ENCODE measurements at regions not wholly inside any gene's neighbourhood (a gene's known extent, or its start where the extent isn't known, plus 50 kb on each side); places are given as distances from the start of the nearest gene placed in this dataset.

- peak overlapping the region; percentile 55 for H3K27ac ChIP-seq (ENCODE audit: low read depth, low read length)
- H3K27me3 ChIP-seq (ENCODE audit: control insufficient read depth in 1 of 2, insufficient read depth in 2 of 2, low read length in 2 of 2): no peaks in the 10 kb centered on the region
- no peak overlapping the region for H3K4me3 ChIP-seq (ENCODE audit: low read depth in 1 of 2, low read length in 2 of 2)
- H3K9ac ChIP-seq (ENCODE audit: low read depth in 1 of 2, low read length in 2 of 2): peak overlapping the region in 1 of 2 donors; percentile 5
- no peaks in the 10 kb centered on the region for H3K36me3 ChIP-seq (ENCODE audit: control insufficient read depth in 1 of 2, insufficient read depth in 2 of 2, low read length in 2 of 2)
- H3K9me3 ChIP-seq (ENCODE audit: control insufficient read depth in 1 of 2, low read length in 2 of 2): no peaks in the 10 kb centered on the region
- peaks cover 91 to 93% of the 10 kb centered on the region in 2 donors for H3K4me1 ChIP-seq (ENCODE audit: control insufficient read depth in 1 of 2, insufficient read depth in 2 of 2, low read length in 2 of 2)
Measured at GRCh38 chr1:234975122-234975940, 153.3 kb downstream of the TOMM20 start.

DNA sequence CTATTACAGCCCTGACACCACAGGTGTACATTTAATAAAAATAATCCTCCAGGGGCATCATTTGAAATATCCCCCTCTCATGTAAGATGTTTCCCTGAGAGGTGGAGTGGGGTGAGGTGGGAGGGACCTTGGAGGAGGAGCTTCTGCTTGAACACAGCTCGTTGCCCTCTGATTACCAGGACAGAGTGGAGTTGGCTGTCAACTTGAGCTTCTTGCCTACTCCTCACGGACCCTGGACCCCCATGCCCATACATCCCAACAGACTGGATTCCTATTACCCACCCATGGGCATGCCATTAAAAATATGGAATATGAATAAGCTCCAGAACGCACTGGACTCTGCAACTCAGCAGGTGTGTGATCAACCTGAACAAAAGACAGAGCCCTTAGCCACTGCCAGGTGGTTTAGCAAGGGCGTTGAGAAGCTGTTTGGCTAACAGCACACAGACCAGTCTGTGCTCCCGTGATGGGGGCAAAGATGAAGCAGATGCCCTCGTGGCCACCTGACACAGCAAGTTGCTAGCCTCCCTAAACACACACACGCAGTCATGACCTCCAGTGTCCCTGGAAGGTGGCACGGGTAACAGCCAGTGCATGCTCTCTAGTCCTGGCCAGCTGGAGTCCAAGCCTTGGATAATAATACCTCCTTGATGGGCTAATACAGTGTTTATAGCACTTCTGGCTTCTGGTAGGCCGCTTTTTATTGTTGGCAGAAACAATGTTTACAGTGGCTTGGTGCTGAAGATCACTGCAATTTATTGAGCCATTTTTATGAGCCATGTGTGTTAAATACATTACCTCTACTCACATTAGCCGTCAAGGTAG is 155.0 kb downstream of the TOMM20 start:
- H3K9ac ChIP-seq (ENCODE audit: low read depth in 1 of 2, low read length in 2 of 2): peak overlapping the region; percentile 21 to 45
- peak overlapping the region; percentile 70 for H3K27ac ChIP-seq (ENCODE audit: low read depth, low read length)
- H3K4me1 ChIP-seq (ENCODE audit: control insufficient read depth in 1 of 2, insufficient read depth in 2 of 2, low read length in 2 of 2): peaks cover 89 to 90% of the 10 kb centered on the region in 2 donors

GRCh38 chr1:234972411-234973191 is 156.0 kb downstream of the TOMM20 start:
- no peak overlapping the region for H3K4me3 ChIP-seq (ENCODE audit: low read depth in 1 of 2, low read length in 2 of 2)
- no peaks in the 10 kb centered on the region for H3K27me3 ChIP-seq (ENCODE audit: control insufficient read depth in 1 of 2, insufficient read depth in 2 of 2, low read length in 2 of 2)
- peaks cover 79 to 85% of the 10 kb centered on the region in 2 donors for H3K4me1 ChIP-seq (ENCODE audit: control insufficient read depth in 1 of 2, insufficient read depth in 2 of 2, low read length in 2 of 2)
- H3K36me3 ChIP-seq (ENCODE audit: control insufficient read depth in 1 of 2, insufficient read depth in 2 of 2, low read length in 2 of 2): no peaks in the 10 kb centered on the region
- H3K27ac ChIP-seq (ENCODE audit: low read depth, low read length): no peak overlapping the region
- H3K9me3 ChIP-seq (ENCODE audit: control insufficient read depth in 1 of 2, low read length in 2 of 2): no peaks in the 10 kb centered on the region
- peak overlapping the region in 1 of 2 donors; percentile 26 for H3K9ac ChIP-seq (ENCODE audit: low read depth in 1 of 2, low read length in 2 of 2)

More for the DNA sequence above, 155.0 kb downstream of the TOMM20 start:
- Histone ChIP-seq H3K36me3 (ENCODE audit: control insufficient read depth in 1 of 2, insufficient read depth in 2 of 2, low read length in 2 of 2) (no peaks in the 10 kb centered on the region), H3K9me3 (ENCODE audit: control insufficient read depth in 1 of 2, low read length in 2 of 2) (no peaks in the 10 kb centered on the region), H3K4me3 (ENCODE audit: low read depth in 1 of 2, low read length in 2 of 2) (no peak overlapping the region), H3K27me3 (ENCODE audit: control insufficient read depth in 1 of 2, insufficient read depth in 2 of 2, low read length in 2 of 2) (no peaks in the 10 kb centered on the region)

DNA sequence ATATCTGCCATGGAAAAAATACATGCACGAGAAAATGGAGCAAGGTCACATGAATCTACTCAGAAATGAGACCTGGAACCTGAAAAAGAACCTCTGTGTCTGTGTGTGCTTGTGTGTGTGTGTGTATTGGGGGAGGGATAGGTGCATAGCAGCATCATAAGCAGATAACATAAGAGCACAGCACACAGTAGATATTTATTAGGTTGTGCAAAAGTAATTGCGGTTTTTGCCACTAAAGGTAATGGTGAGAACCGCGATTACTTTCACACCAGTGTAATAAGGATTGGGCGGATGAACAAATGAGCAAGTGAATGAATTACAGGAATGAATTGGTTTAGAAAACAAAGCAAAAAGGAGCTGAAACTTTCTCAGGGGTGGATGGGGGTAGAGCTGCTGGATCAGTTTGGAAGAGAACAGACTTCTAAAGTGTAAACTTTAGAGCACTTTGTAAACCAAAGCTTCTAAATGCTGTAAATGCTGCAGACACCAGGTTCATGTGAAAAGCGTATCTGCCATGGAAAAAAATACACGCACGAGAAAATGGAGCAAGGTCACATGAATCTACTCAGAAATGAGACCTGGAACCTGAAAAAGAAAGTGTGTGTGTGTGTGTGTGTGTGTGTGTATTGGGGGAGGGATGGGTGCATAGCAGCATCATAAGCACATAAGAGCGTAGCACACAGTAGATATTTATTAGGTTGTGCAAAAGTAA is 156.9 kb downstream of the TOMM20 start:
- H3K36me3 ChIP-seq (ENCODE audit: control insufficient read depth in 1 of 2, insufficient read depth in 2 of 2, low read length in 2 of 2): no peaks in the 10 kb centered on the region
- no peaks in the 10 kb centered on the region for H3K9me3 ChIP-seq (ENCODE audit: control insufficient read depth in 1 of 2, low read length in 2 of 2)
- H3K9ac ChIP-seq (ENCODE audit: low read depth in 1 of 2, low read length in 2 of 2): peak overlapping the region; percentile 24 to 39
- no peaks in the 10 kb centered on the region for H3K27me3 ChIP-seq (ENCODE audit: control insufficient read depth in 1 of 2, insufficient read depth in 2 of 2, low read length in 2 of 2)
- H3K4me3 ChIP-seq (ENCODE audit: low read depth in 1 of 2, low read length in 2 of 2): no peak overlapping the region
- H3K4me1 ChIP-seq (ENCODE audit: control insufficient read depth in 1 of 2, insufficient read depth in 2 of 2, low read length in 2 of 2): peaks cover 73 to 80% of the 10 kb centered on the region in 2 donors
- H3K27ac ChIP-seq (ENCODE audit: low read depth, low read length): peak overlapping the region; percentile 44

DNA sequence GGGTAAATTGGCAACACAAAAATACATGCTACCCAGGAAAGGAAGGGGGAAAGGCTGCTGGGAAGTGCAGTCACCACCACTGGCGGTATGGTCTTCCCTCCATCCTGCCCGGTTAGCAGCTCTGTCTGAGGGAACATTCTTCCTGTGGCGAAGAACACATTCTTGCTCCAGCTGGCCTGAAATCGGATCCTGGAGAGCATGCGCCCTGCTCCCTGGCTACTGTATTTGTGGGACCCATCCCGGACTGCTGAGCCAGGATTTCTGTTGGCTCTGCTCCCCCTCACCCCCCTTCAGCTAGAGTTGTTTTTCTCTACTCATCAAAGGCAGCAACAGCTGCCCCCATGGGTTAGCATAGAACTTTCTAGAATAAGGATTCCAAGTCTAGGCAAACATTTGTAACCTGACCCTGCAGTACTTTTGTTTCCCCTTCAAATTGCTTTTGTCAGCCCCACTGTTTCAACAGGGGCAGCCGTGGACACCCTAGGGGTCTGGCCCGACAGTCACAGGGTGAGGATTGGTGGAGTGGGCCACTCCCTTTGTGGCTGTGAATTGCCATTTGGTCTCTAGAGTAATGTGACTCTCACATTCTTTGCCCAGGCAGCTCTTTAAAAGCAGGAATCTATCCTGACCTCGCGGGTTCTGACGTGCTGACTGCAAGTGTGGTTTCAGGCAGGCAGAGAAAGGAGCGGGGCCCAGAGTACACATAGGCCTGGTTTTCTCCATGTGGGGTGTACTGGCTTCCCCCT is 157.7 kb downstream of the TOMM20 start:
- peaks cover 66 to 71% of the 10 kb centered on the region in 2 donors for H3K4me1 ChIP-seq (ENCODE audit: control insufficient read depth in 1 of 2, insufficient read depth in 2 of 2, low read length in 2 of 2)
- H3K9ac ChIP-seq (ENCODE audit: low read depth in 1 of 2, low read length in 2 of 2): peak overlapping the region; percentile 39 to 51
- no peaks in the 10 kb centered on the region for H3K27me3 ChIP-seq (ENCODE audit: control insufficient read depth in 1 of 2, insufficient read depth in 2 of 2, low read length in 2 of 2)
- no peaks in the 10 kb centered on the region for H3K9me3 ChIP-seq (ENCODE audit: control insufficient read depth in 1 of 2, low read length in 2 of 2)
- H3K27ac ChIP-seq (ENCODE audit: low read depth, low read length): peak overlapping the region; percentile 44
- no peaks in the 10 kb centered on the region for H3K36me3 ChIP-seq (ENCODE audit: control insufficient read depth in 1 of 2, insufficient read depth in 2 of 2, low read length in 2 of 2)
- H3K4me3 ChIP-seq (ENCODE audit: low read depth in 1 of 2, low read length in 2 of 2): no peak overlapping the region

GRCh38 chr1:234970401-234970730 is 158.3 kb downstream of the TOMM20 start:
- no peaks in the 10 kb centered on the region for H3K9me3 ChIP-seq (ENCODE audit: control insufficient read depth in 1 of 2, low read length in 2 of 2)
- no peaks in the 10 kb centered on the region for H3K36me3 ChIP-seq (ENCODE audit: control insufficient read depth in 1 of 2, insufficient read depth in 2 of 2, low read length in 2 of 2)
- peak overlapping the region; percentile 44 for H3K27ac ChIP-seq (ENCODE audit: low read depth, low read length)
- peak overlapping the region in 1 of 2 donors; percentile 62 for H3K4me3 ChIP-seq (ENCODE audit: low read depth in 1 of 2, low read length in 2 of 2)
- peak overlapping the region; percentile 51 to 71 for H3K9ac ChIP-seq (ENCODE audit: low read depth in 1 of 2, low read length in 2 of 2)
- H3K4me1 ChIP-seq (ENCODE audit: control insufficient read depth in 1 of 2, insufficient read depth in 2 of 2, low read length in 2 of 2): peaks cover 61 to 67% of the 10 kb centered on the region in 2 donors
- no peaks in the 10 kb centered on the region for H3K27me3 ChIP-seq (ENCODE audit: control insufficient read depth in 1 of 2, insufficient read depth in 2 of 2, low read length in 2 of 2)

DNA sequence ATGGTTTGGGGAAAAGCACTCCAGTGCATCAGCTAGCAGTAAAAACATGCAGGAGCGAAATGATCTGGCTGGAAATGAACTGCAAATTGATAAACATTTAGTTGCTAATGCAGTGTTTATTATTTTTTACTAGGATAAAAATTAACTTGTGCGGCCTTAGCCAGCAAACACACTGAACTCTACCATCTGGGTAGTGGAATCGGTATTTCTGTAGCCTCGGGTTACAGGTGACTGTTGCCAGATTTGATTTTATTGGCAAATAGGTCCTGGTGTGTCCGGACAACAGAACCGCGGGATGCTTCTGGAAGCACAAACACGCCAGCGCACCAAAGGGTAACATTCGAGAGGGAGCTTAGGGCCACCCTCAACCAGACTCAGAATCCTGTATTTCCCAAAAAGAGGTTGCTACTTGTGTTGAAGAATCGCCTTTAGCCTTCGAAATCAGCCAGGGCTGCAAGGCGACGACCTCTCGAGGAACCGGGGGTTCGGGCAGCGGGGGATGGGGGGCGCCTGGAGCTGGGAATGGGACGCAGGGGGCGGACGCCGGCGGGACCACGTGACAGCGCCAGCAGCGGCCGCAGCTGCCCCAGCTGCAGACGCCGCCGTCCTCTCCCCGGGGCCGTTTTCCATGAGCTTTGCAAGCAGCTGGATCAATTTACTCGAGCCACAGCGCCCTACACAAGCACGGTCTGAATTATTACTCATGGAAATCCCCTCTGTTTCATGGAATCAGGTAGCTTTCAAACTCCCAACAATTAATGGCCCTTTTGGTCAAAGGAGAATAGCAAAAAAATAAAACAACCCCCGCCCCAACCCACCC is 158.8 kb downstream of the TOMM20 start:
- peak overlapping the region; percentile 42 to 62 for H3K4me3 ChIP-seq (ENCODE audit: low read depth in 1 of 2, low read length in 2 of 2)

GRCh38 chr1:234969011-234969441 is 159.6 kb downstream of the TOMM20 start:
- H3K4me1 ChIP-seq (ENCODE audit: control insufficient read depth in 1 of 2, insufficient read depth in 2 of 2, low read length in 2 of 2): peaks cover 61 to 67% of the 10 kb centered on the region in 2 donors
- H3K27ac ChIP-seq (ENCODE audit: low read depth, low read length): peak overlapping the region; percentile 78
- no peaks in the 10 kb centered on the region for H3K9me3 ChIP-seq (ENCODE audit: control insufficient read depth in 1 of 2, low read length in 2 of 2)
- no peaks in the 10 kb centered on the region for H3K27me3 ChIP-seq (ENCODE audit: control insufficient read depth in 1 of 2, insufficient read depth in 2 of 2, low read length in 2 of 2)
- H3K36me3 ChIP-seq (ENCODE audit: control insufficient read depth in 1 of 2, insufficient read depth in 2 of 2, low read length in 2 of 2): no peaks in the 10 kb centered on the region
- peak overlapping the region in 1 of 2 donors; percentile 42 for H3K4me3 ChIP-seq (ENCODE audit: low read depth in 1 of 2, low read length in 2 of 2)
- H3K9ac ChIP-seq (ENCODE audit: low read depth in 1 of 2, low read length in 2 of 2): peak overlapping the region in 1 of 2 donors; percentile 71

More for the DNA sequence above, 158.8 kb downstream of the TOMM20 start:
- Histone ChIP-seq H3K4me1 (ENCODE audit: control insufficient read depth in 1 of 2, insufficient read depth in 2 of 2, low read length in 2 of 2) (peaks cover 61 to 67% of the 10 kb centered on the region in 2 donors), H3K27me3 (ENCODE audit: control insufficient read depth in 1 of 2, insufficient read depth in 2 of 2, low read length in 2 of 2) (no peaks in the 10 kb centered on the region), H3K36me3 (ENCODE audit: control insufficient read depth in 1 of 2, insufficient read depth in 2 of 2, low read length in 2 of 2) (no peaks in the 10 kb centered on the region), H3K9me3 (ENCODE audit: control insufficient read depth in 1 of 2, low read length in 2 of 2) (no peaks in the 10 kb centered on the region), H3K9ac (ENCODE audit: low read depth in 1 of 2, low read length in 2 of 2) (peak overlapping the region; percentile 51 to 71), H3K27ac (ENCODE audit: low read depth, low read length) (peak overlapping the region; percentile 78)

Data from duodenal mucosa (tissue), 2 donors.